ENCODE measurements at regions not wholly inside any gene's neighbourhood (a gene's known extent, or its start where the extent isn't known, plus 50 kb on each side); places are given as distances from the start of the nearest gene placed in this dataset.

GRCh38 chr16:61575617-61576016, 460.6 kb downstream of the CDH8 start:
- WGBS, 5 donors: 77 to 89% (median 81%) methylated on average over 3 of the region's 3 CpGs
- TF ChIP-seq, protein P1, sequence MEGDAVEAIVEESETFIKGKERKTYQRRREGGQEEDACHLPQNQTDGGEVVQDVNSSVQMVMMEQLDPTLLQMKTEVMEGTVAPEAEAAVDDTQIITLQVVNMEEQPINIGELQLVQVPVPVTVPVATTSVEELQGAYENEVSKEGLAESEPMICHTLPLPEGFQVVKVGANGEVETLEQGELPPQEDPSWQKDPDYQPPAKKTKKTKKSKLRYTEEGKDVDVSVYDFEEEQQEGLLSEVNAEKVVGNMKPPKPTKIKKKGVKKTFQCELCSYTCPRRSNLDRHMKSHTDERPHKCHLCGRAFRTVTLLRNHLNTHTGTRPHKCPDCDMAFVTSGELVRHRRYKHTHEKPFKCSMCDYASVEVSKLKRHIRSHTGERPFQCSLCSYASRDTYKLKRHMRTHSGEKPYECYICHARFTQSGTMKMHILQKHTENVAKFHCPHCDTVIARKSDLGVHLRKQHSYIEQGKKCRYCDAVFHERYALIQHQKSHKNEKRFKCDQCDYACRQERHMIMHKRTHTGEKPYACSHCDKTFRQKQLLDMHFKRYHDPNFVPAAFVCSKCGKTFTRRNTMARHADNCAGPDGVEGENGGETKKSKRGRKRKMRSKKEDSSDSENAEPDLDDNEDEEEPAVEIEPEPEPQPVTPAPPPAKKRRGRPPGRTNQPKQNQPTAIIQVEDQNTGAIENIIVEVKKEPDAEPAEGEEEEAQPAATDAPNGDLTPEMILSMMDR (IDR thresholded peaks at IDR 0.05 in 8 of 11, conservative IDR thresholded peaks at IDR 0.05 in 3 of 11): no peak
- TF ChIP-seq POLR2A (IDR thresholded peaks at IDR 0.05) (no peak), POLR2AphosphoS5 (IDR thresholded peaks at IDR 0.05) (no peak)
- H3K36me3 ChIP-seq: no peaks in the 10 kb centered on the region
- H3K4me1 ChIP-seq: no peaks in the 10 kb centered on the region
- DNase-seq: no peak
- H3K4me3 ChIP-seq: no peak overlapping the region
- peaks cover 0 to 15% (median 2%) of the 10 kb centered on the region in 8 donors for H3K9me3 ChIP-seq
- intact Hi-C loops (cut with DNase I; ENCODE audit: low total_unique reads): no loop called here
- H3K27ac ChIP-seq: no peak overlapping the region
- H3K27me3 ChIP-seq (replicated peaks in 1 of 7): no peaks in the 10 kb centered on the region

DNA sequence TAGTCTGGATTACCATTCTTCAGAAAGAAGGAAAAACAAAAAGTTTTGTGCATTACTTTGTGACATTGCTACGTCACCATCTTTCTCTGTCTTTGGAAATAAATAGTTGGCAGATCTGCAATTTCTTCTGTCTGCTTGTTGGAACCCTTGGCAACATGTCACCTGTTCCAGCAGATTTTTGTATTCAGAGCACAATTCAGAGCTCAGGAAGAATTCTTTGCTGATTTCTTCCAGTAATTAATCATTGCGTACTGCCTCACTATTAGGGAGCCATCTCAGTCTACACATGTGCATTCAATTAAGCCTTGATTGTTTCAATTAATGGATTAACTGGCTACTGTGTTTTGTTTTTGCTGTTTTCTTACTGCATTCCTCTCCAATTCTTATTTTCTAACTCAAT, 467.2 kb downstream of the CDH8 start:
- no peaks in the 10 kb centered on the region for H3K36me3 ChIP-seq
- H3K27ac ChIP-seq: no peak overlapping the region
- intact Hi-C loops (cut with DNase I; ENCODE audit: low total_unique reads): no loop called here
- H3K9me3 ChIP-seq: peaks cover 0 to 17% (median 2%) of the 10 kb centered on the region in 8 donors
- no peaks in the 10 kb centered on the region for H3K4me1 ChIP-seq
- no peak for TF ChIP-seq POLR2AphosphoS5 (IDR thresholded peaks at IDR 0.05)
- WGBS, 5 donors: 82 to 93% (median 85%) methylated on average over 2 of the region's 2 CpGs
- H3K27me3 ChIP-seq (replicated peaks in 1 of 7): no peaks in the 10 kb centered on the region
- no peak for DNase-seq
- no peak overlapping the region for H3K4me3 ChIP-seq

DNA sequence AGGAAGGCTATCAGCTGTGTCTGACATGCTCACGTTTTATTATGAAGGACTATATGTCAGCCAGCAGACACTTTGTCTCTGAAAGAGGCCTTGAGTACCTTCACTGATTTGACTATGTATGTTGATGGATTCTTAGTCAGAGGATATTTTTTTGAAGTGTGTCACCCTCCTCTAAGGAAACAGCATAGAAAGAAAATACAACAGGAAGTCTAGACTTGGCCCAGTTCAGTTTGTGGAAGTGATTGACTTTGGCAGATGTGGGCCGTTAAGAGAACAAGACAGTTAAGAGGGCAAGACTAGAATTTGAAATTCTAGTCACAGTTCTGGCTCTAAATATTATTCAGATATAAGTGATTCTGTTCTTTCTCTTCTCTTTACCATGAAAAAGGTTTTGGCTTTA, 471.5 kb downstream of the CDH8 start:
- no peaks in the 10 kb centered on the region for H3K36me3 ChIP-seq
- no peaks in the 10 kb centered on the region for H3K4me1 ChIP-seq
- peaks cover 0 to 3% (median 0%) of the 10 kb centered on the region in 8 donors for H3K9me3 ChIP-seq
- intact Hi-C loops (cut with DNase I; ENCODE audit: low total_unique reads): no loop called here
- H3K27ac ChIP-seq: no peak overlapping the region
- no peak overlapping the region for H3K4me3 ChIP-seq
- DNase-seq: no peak
- 17 to 33% (median 28%) methylated on average over 2 of the region's 2 CpGs for WGBS, 5 donors
- TF ChIP-seq POLR2A (IDR thresholded peaks at IDR 0.05): no peak
- no peak for TF ChIP-seq POLR2AphosphoS5 (IDR thresholded peaks at IDR 0.05)
- TF ChIP-seq, protein P1 (IDR thresholded peaks at IDR 0.05 in 8 of 11, conservative IDR thresholded peaks at IDR 0.05 in 3 of 11): no peak
- no peaks in the 10 kb centered on the region for H3K27me3 ChIP-seq (replicated peaks in 1 of 7)

DNA sequence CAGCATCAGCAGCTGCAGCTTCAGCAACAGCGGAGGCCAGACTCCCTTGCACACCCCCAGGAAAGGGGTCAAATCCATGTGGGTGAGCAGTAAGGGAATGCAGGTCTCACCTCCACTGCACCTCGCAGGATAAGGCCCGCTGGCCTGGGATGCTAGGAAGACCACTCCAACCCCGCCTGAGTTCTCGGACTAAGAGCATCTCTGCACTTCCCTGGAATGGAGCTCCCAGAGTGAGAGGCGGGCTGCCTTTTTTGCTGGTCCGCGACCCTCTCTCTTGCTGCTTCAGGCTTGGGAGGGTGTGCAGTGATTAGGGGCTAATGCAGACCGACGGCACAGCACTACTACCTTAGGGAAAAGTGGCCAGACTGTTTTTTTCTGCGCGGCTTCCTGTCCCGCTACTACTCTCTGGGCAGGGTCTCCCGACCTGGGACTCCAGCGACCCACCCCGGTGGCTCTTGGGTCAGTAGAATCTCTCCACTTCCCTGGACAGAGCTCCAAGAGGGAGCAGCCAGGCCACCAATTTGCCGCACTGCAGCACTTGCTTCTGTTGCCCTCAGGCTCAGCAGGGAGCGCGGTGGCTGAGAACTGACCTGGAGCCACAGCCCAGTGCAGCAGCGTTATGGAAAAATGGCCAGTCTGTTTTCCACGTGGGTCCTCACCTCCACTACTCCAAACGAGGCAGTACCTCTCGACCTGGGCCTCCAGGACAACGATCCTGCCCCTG, 480.4 kb downstream of the CDH8 start:
- WGBS, 5 donors: 84 to 93% (median 87%) methylated on average over 21 to 24 of the region's 24 CpGs

More for the DNA sequence above, 480.4 kb downstream of the CDH8 start:
- no peak overlapping the region for H3K27ac ChIP-seq
- H3K4me1 ChIP-seq: no peaks in the 10 kb centered on the region
- H3K4me3 ChIP-seq: no peak overlapping the region
- peaks cover 0 to 14% (median 10%) of the 10 kb centered on the region in 8 donors for H3K9me3 ChIP-seq
- H3K27me3 ChIP-seq (replicated peaks in 1 of 7): no peaks in the 10 kb centered on the region
- DNase-seq: peak; percentile 49
- no peaks in the 10 kb centered on the region for H3K36me3 ChIP-seq
- intact Hi-C loops (cut with DNase I; ENCODE audit: low total_unique reads): no loop called here
- TF ChIP-seq POLR2AphosphoS5 (IDR thresholded peaks at IDR 0.05): no peak
- TF ChIP-seq POLR2A (IDR thresholded peaks at IDR 0.05): no peak
- TF ChIP-seq, protein P1 (IDR thresholded peaks at IDR 0.05 in 8 of 11, conservative IDR thresholded peaks at IDR 0.05 in 3 of 11): no peak
